Fibroblast of lung (primary cell): ENCODE measurements at regions not wholly inside any gene's neighbourhood (a gene's known extent, or its start where the extent isn't known, plus 50 kb on each side); places are given as distances from the start of the nearest gene placed in this dataset.

ENCODE experiments used
- EZH2 ChIP-seq: IDR thresholded peaks from 2 replicates; pipeline ENCODE4 v1.5.1; 2012; ENCODE audit warnings: low read length, control low read depth, mild to moderate bottlenecking; ENCODE audit errors: missing control alignments
- TF ChIP-seq, protein P1 (sequence below), 2 donors: IDR thresholded peaks in 1 of 2; conservative IDR thresholded peaks in 1 of 2; 1 replicate in 1 of 2; 2 replicates in 1 of 2; pipeline ENCODE4 v1.5.1; 2011 to 2012; ENCODE audit warnings: low read length in 2 of 2, control low read depth in 1 of 2, inconsistent platforms in 1 of 2, low read depth in 1 of 2, mild to moderate bottlenecking in 1 of 2

DNA sequence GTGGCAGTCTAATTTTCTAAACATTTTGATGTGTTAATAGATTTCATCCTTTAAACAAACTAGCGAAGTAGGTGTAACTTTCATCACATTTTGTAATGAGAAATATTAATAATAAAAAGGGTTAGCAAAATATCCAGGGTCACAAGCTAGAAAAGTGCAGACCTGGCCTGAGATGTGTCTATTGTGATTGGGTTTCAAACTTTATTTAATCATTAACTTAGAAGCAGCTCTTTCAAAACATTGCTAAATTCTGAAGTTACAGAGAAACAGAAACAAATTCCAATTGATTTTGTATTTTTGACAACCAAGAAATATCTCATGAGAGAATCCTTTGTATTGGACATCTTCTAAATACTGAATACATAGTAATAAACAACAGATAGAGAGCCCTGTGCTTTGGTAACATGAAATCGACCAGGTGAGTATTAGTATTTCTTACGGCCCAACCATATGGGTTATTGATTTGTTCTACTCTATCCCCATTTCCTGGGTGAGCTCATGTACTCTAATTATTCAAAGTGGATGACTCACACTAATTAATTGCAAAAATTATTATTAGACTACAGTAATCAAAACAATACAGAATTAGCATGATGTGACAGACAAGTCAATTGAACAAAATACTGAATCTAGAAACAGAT lies 1093.8 kb upstream of the AGA start:
- TF ChIP-seq, protein P1, sequence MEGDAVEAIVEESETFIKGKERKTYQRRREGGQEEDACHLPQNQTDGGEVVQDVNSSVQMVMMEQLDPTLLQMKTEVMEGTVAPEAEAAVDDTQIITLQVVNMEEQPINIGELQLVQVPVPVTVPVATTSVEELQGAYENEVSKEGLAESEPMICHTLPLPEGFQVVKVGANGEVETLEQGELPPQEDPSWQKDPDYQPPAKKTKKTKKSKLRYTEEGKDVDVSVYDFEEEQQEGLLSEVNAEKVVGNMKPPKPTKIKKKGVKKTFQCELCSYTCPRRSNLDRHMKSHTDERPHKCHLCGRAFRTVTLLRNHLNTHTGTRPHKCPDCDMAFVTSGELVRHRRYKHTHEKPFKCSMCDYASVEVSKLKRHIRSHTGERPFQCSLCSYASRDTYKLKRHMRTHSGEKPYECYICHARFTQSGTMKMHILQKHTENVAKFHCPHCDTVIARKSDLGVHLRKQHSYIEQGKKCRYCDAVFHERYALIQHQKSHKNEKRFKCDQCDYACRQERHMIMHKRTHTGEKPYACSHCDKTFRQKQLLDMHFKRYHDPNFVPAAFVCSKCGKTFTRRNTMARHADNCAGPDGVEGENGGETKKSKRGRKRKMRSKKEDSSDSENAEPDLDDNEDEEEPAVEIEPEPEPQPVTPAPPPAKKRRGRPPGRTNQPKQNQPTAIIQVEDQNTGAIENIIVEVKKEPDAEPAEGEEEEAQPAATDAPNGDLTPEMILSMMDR (conservative IDR thresholded peaks at IDR 0.05 in 1 of 2, IDR thresholded peaks at IDR 0.05 in 1 of 2; ENCODE audit: low read depth in 1 of 2, low read length in 2 of 2) = no peak
- no peak for TF ChIP-seq EZH2
